ENCODE measurements at regions not wholly inside any gene's neighbourhood (a gene's known extent, or its start where the extent isn't known, plus 50 kb on each side); places are given as distances from the start of the nearest gene placed in this dataset.

DNA sequence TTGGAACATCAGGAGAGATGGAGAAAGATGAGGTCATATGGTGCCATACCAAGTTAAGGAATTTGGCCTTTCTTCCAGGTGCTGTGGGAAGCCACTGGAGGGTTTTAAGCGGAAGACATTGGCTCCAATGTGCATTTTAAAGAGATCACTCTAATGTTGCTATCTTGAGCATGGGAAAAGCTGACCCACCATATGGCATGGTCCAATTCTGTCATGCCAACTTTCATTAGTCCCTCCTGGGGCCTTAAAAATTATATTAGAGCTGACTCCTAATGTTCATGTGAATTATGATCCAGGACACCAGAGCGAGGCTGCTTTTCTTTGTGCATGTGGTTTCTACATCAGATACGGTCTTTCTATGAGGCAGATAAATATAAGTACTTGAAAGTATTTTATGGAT lies 335.0 kb upstream of the TSHZ2 start:
- WGBS = 97% methylated on average over 3 of the region's 3 CpGs
- no peaks in the 10 kb centered on the region for H3K36me3 ChIP-seq (ENCODE audit: control insufficient read depth in 4 of 4, insufficient read depth in 3 of 4, low read depth in 1 of 4, low read length in 3 of 4)
- H3K27me3 ChIP-seq (ENCODE audit: control insufficient read depth in 4 of 4, insufficient read depth in 4 of 4, low read length in 3 of 4) = no peaks in the 10 kb centered on the region
- DNase-seq (ENCODE audit: low spot score) = no peak
- H3K4me3 ChIP-seq (ENCODE audit: low read depth in 1 of 3, low read length in 3 of 3) = no peak overlapping the region
- H3K9me3 ChIP-seq (ENCODE audit: control insufficient read depth in 4 of 4, low read length in 3 of 4) = no peaks in the 10 kb centered on the region
- no peak overlapping the region for H3K9ac ChIP-seq (ENCODE audit: low read depth in 1 of 2, low read length in 2 of 2)
- H3K4me1 ChIP-seq (ENCODE audit: control insufficient read depth in 4 of 4, insufficient read depth in 4 of 4, low read length in 3 of 4) = no peaks in the 10 kb centered on the region
- no peak for TF ChIP-seq FOXA2 (IDR thresholded peaks at IDR 0.05)
- no peak for TF ChIP-seq GABPA (IDR thresholded peaks at IDR 0.05 in 1 of 2, conservative IDR thresholded peaks at IDR 0.05 in 1 of 2)
- TF ChIP-seq JUND (IDR thresholded peaks at IDR 0.05) = no peak
- TF ChIP-seq TAF1 (conservative IDR thresholded peaks at IDR 0.05) = no peak
- TF ChIP-seq RXRA (IDR thresholded peaks at IDR 0.05) = no peak
- TF ChIP-seq, protein P1, sequence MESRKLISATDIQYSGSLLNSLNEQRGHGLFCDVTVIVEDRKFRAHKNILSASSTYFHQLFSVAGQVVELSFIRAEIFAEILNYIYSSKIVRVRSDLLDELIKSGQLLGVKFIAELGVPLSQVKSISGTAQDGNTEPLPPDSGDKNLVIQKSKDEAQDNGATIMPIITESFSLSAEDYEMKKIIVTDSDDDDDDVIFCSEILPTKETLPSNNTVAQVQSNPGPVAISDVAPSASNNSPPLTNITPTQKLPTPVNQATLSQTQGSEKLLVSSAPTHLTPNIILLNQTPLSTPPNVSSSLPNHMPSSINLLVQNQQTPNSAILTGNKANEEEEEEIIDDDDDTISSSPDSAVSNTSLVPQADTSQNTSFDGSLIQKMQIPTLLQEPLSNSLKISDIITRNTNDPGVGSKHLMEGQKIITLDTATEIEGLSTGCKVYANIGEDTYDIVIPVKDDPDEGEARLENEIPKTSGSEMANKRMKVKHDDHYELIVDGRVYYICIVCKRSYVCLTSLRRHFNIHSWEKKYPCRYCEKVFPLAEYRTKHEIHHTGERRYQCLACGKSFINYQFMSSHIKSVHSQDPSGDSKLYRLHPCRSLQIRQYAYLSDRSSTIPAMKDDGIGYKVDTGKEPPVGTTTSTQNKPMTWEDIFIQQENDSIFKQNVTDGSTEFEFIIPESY (IDR thresholded peaks at IDR 0.05) = no peak
- TF ChIP-seq, protein P2, sequence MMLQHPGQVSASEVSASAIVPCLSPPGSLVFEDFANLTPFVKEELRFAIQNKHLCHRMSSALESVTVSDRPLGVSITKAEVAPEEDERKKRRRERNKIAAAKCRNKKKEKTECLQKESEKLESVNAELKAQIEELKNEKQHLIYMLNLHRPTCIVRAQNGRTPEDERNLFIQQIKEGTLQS (IDR thresholded peaks at IDR 0.05) = no peak
- no peak for TF ChIP-seq SP1 (IDR thresholded peaks at IDR 0.05)
- TF ChIP-seq YY1 (IDR thresholded peaks at IDR 0.05) = no peak
- TF ChIP-seq, protein P3, sequence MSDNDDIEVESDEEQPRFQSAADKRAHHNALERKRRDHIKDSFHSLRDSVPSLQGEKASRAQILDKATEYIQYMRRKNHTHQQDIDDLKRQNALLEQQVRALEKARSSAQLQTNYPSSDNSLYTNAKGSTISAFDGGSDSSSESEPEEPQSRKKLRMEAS (IDR thresholded peaks at IDR 0.05) = no peak
- TF ChIP-seq, protein P4, sequence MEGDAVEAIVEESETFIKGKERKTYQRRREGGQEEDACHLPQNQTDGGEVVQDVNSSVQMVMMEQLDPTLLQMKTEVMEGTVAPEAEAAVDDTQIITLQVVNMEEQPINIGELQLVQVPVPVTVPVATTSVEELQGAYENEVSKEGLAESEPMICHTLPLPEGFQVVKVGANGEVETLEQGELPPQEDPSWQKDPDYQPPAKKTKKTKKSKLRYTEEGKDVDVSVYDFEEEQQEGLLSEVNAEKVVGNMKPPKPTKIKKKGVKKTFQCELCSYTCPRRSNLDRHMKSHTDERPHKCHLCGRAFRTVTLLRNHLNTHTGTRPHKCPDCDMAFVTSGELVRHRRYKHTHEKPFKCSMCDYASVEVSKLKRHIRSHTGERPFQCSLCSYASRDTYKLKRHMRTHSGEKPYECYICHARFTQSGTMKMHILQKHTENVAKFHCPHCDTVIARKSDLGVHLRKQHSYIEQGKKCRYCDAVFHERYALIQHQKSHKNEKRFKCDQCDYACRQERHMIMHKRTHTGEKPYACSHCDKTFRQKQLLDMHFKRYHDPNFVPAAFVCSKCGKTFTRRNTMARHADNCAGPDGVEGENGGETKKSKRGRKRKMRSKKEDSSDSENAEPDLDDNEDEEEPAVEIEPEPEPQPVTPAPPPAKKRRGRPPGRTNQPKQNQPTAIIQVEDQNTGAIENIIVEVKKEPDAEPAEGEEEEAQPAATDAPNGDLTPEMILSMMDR (IDR thresholded peaks at IDR 0.05; ENCODE audit: low read depth, low read length, missing input control) = no peak
- H3K27ac ChIP-seq (ENCODE audit: low read depth in 1 of 2, low read length in 2 of 2) = no peak overlapping the region

DNA sequence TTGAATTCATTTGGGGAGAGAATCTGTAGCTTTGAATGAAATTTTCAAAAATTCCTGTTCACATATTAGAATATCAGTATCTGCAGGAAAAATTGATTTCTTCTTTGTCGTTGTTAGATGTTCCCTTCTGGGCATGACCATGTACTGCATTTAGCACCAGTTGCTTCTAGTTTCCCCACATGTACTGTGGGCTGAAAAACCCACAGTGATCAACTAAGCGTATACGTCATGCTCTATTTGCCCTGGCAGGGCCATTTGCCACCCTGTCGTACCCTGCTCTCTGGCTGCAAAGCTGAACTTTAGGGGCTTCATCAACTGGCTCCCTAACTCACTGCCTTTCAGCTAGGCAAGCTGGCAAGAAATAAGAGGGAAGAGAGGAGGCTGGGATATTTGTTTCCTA lies 340.7 kb upstream of the TSHZ2 start:
- TF ChIP-seq GABPA (IDR thresholded peaks at IDR 0.05 in 1 of 2, conservative IDR thresholded peaks at IDR 0.05 in 1 of 2) (no peak), HNF4G (IDR thresholded peaks at IDR 0.05) (no peak), NR2F2 (IDR thresholded peaks at IDR 0.05) (no peak), FOXA1 (IDR thresholded peaks at IDR 0.05) (no peak), JUND (IDR thresholded peaks at IDR 0.05) (no peak), SP1 (IDR thresholded peaks at IDR 0.05) (no peak), RXRA (IDR thresholded peaks at IDR 0.05) (no peak), FOXA2 (IDR thresholded peaks at IDR 0.05) (no peak)
- TF ChIP-seq, protein P1 (IDR thresholded peaks at IDR 0.05) = no peak
- TF ChIP-seq, protein P3 (IDR thresholded peaks at IDR 0.05) = no peak
- TF ChIP-seq, protein P2 (IDR thresholded peaks at IDR 0.05) = no peak
- TF ChIP-seq, protein P5, sequence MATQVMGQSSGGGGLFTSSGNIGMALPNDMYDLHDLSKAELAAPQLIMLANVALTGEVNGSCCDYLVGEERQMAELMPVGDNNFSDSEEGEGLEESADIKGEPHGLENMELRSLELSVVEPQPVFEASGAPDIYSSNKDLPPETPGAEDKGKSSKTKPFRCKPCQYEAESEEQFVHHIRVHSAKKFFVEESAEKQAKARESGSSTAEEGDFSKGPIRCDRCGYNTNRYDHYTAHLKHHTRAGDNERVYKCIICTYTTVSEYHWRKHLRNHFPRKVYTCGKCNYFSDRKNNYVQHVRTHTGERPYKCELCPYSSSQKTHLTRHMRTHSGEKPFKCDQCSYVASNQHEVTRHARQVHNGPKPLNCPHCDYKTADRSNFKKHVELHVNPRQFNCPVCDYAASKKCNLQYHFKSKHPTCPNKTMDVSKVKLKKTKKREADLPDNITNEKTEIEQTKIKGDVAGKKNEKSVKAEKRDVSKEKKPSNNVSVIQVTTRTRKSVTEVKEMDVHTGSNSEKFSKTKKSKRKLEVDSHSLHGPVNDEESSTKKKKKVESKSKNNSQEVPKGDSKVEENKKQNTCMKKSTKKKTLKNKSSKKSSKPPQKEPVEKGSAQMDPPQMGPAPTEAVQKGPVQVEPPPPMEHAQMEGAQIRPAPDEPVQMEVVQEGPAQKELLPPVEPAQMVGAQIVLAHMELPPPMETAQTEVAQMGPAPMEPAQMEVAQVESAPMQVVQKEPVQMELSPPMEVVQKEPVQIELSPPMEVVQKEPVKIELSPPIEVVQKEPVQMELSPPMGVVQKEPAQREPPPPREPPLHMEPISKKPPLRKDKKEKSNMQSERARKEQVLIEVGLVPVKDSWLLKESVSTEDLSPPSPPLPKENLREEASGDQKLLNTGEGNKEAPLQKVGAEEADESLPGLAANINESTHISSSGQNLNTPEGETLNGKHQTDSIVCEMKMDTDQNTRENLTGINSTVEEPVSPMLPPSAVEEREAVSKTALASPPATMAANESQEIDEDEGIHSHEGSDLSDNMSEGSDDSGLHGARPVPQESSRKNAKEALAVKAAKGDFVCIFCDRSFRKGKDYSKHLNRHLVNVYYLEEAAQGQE (IDR thresholded peaks at IDR 0.05) = no peak
- 92% methylated on average over 4 of the region's 4 CpGs for WGBS
- H3K4me3 ChIP-seq (ENCODE audit: low read depth in 1 of 3, low read length in 3 of 3) = no peak overlapping the region

More for the DNA sequence above, 340.7 kb upstream of the TSHZ2 start:
- H3K9ac ChIP-seq (ENCODE audit: low read depth in 1 of 2, low read length in 2 of 2) = no peak overlapping the region
- no peaks in the 10 kb centered on the region for H3K4me1 ChIP-seq (ENCODE audit: control insufficient read depth in 4 of 4, insufficient read depth in 4 of 4, low read length in 3 of 4)
- no peak overlapping the region for H3K27ac ChIP-seq (ENCODE audit: low read depth in 1 of 2, low read length in 2 of 2)
- no peak for DNase-seq (ENCODE audit: low spot score)
- no peaks in the 10 kb centered on the region for H3K36me3 ChIP-seq (ENCODE audit: control insufficient read depth in 4 of 4, insufficient read depth in 3 of 4, low read depth in 1 of 4, low read length in 3 of 4)
- H3K27me3 ChIP-seq (ENCODE audit: control insufficient read depth in 4 of 4, insufficient read depth in 4 of 4, low read length in 3 of 4) = no peaks in the 10 kb centered on the region
- H3K9me3 ChIP-seq (ENCODE audit: control insufficient read depth in 4 of 4, low read length in 3 of 4) = peaks cover 0 to 4% (median 1%) of the 10 kb centered on the region in 4 donors
